NCI-H2196 treated with DMSO at 0.1 percent for 48 hours (cell line): ENCODE measurements at regions not wholly inside any gene's neighbourhood (a gene's known extent, or its start where the extent isn't known, plus 50 kb on each side); places are given as distances from the start of the nearest gene placed in this dataset.
"Not testable (repeated sequence)": the region's sequence is repeated elsewhere in the genome, so short reads cannot be mapped to it uniquely, and the experiment has no call there.

Experiments
- DNase-seq: peaks from one replicate; lab custom pipeline; 2025; ENCODE audit not compliant: unreplicated experiment; lab: John Stamatoyannopoulos, UW

- DNase-seq, result no peak
These were observed 92.2 kb upstream of the NT5E start for GRCh38 chr6:85357651-85358050.

GRCh38 chr6:85356743-85357142, 93.1 kb upstream of the NT5E start:
- DNase-seq, result not testable (repeated sequence)

- no peak for DNase-seq
These were observed 94.1 kb upstream of the NT5E start for GRCh38 chr6:85355816-85356215.

- peak; percentile 38 for DNase-seq
These were observed 94.9 kb upstream of the NT5E start for GRCh38 chr6:85354761-85355618.

GRCh38 chr6:85353012-85353411, 96.9 kb upstream of the NT5E start:
- no peak for DNase-seq

- DNase-seq, result no peak
These were observed 101.2 kb upstream of the NT5E start for GRCh38 chr6:85348643-85349042.

- DNase-seq, result no peak
These were observed 102.1 kb upstream of the NT5E start for GRCh38 chr6:85347812-85348211.

- DNase-seq, result no peak
These were observed 103.7 kb upstream of the NT5E start for GRCh38 chr6:85346196-85346595.

GRCh38 chr6:85344996-85345395, 104.9 kb upstream of the NT5E start:
- DNase-seq, result no peak

GRCh38 chr6:85343428-85343827, 106.5 kb upstream of the NT5E start:
- DNase-seq, result no peak

GRCh38 chr6:85329196-85329595, 120.7 kb upstream of the NT5E start:
- no peak for DNase-seq

GRCh38 chr6:85325811-85326210, 124.1 kb upstream of the NT5E start:
- not testable (repeated sequence) for DNase-seq

- DNase-seq, result peak; percentile 13
These were observed 126.3 kb upstream of the NT5E start for GRCh38 chr6:85323435-85324040.

GRCh38 chr6:85322446-85323105, 127.3 kb upstream of the NT5E start:
- no peak for DNase-seq

- no peak for DNase-seq
These were observed 128.0 kb upstream of the NT5E start for GRCh38 chr6:85321906-85322305.

- DNase-seq, result no peak
These were observed 135.3 kb upstream of the NT5E start for GRCh38 chr6:85314586-85314985.

GRCh38 chr6:85300581-85300980, 149.3 kb upstream of the NT5E start:
- DNase-seq, result no peak

GRCh38 chr6:85298553-85298952, 151.3 kb upstream of the NT5E start:
- no peak for DNase-seq

GRCh38 chr6:85291326-85291725, 158.6 kb upstream of the NT5E start:
- DNase-seq, result no peak

GRCh38 chr6:85287654-85288053, 162.2 kb upstream of the NT5E start:
- DNase-seq, result no peak

- DNase-seq, result no peak
These were observed 162.7 kb upstream of the NT5E start for GRCh38 chr6:85287158-85287557.

GRCh38 chr6:85286507-85286906, 163.4 kb upstream of the NT5E start:
- DNase-seq, result not testable (repeated sequence)
